ENCODE measurements at regions not wholly inside any gene's neighbourhood (a gene's known extent, or its start where the extent isn't known, plus 50 kb on each side); places are given as distances from the start of the nearest gene placed in this dataset.
"Not testable (repeated sequence)": the region's sequence is repeated elsewhere in the genome, so short reads cannot be mapped to it uniquely, and the experiment has no call there.

GRCh38 chr11:90630176-90630575, 407.3 kb upstream of the CHORDC1 start:
- H3K4me1 ChIP-seq (ENCODE audit: control insufficient read depth in 1 of 2, insufficient read depth in 2 of 2, low read length in 2 of 2) = no peaks in the 10 kb centered on the region
- no peaks in the 10 kb centered on the region for H3K9me3 ChIP-seq (ENCODE audit: control insufficient read depth in 1 of 2, low read length in 2 of 2)
- no peak overlapping the region for H3K27ac ChIP-seq (ENCODE audit: low read depth, low read length)
- H3K27me3 ChIP-seq (ENCODE audit: control insufficient read depth in 1 of 2, insufficient read depth in 2 of 2, low read length in 2 of 2) = no peaks in the 10 kb centered on the region
- H3K36me3 ChIP-seq (ENCODE audit: control insufficient read depth in 1 of 2, insufficient read depth in 2 of 2, low read length in 2 of 2) = no peaks in the 10 kb centered on the region
- H3K9ac ChIP-seq (ENCODE audit: low read depth in 1 of 2, low read length in 2 of 2) = no peak overlapping the region
- no peak overlapping the region for H3K4me3 ChIP-seq (ENCODE audit: low read depth in 1 of 2, low read length in 2 of 2)

- Histone ChIP-seq H3K9ac (ENCODE audit: low read depth in 1 of 2, low read length in 2 of 2) (no peak overlapping the region), H3K9me3 (ENCODE audit: control insufficient read depth in 1 of 2, low read length in 2 of 2) (no peaks in the 10 kb centered on the region), H3K4me3 (ENCODE audit: low read depth in 1 of 2, low read length in 2 of 2) (no peak overlapping the region), H3K4me1 (ENCODE audit: control insufficient read depth in 1 of 2, insufficient read depth in 2 of 2, low read length in 2 of 2) (no peaks in the 10 kb centered on the region), H3K27me3 (ENCODE audit: control insufficient read depth in 1 of 2, insufficient read depth in 2 of 2, low read length in 2 of 2) (no peaks in the 10 kb centered on the region), H3K36me3 (ENCODE audit: control insufficient read depth in 1 of 2, insufficient read depth in 2 of 2, low read length in 2 of 2) (no peaks in the 10 kb centered on the region), H3K27ac (ENCODE audit: low read depth, low read length) (no peak overlapping the region)
These were observed 406.5 kb upstream of the CHORDC1 start for GRCh38 chr11:90629229-90629806.

DNA sequence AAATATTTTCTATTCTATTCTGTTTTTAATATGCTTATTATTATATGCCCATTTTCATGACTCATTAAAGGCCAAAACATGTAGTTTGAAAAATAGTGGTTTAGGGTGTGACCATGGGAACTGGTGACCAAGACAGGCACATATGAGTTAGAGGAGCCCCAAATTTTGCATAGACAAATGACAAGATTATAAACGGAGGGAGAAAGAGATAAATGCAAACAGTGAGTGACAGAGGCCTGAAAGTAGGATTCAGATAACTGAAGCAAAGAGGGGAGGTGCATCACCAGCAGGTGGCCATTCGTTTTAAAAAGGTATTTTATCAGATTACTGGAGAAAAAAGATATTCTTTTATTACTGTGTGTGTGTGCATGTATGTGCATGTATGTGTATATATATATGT, 391.5 kb upstream of the CHORDC1 start:
- no peak overlapping the region for H3K9ac ChIP-seq (ENCODE audit: low read depth in 1 of 2, low read length in 2 of 2)
- H3K4me3 ChIP-seq (ENCODE audit: low read depth in 1 of 2, low read length in 2 of 2) = no peak overlapping the region
- peaks cover 2 to 5% of the 10 kb centered on the region in 2 donors for H3K9me3 ChIP-seq (ENCODE audit: control insufficient read depth in 1 of 2, low read length in 2 of 2)
- H3K27me3 ChIP-seq (ENCODE audit: control insufficient read depth in 1 of 2, insufficient read depth in 2 of 2, low read length in 2 of 2) = no peaks in the 10 kb centered on the region
- H3K4me1 ChIP-seq (ENCODE audit: control insufficient read depth in 1 of 2, insufficient read depth in 2 of 2, low read length in 2 of 2) = no peaks in the 10 kb centered on the region
- no peaks in the 10 kb centered on the region for H3K36me3 ChIP-seq (ENCODE audit: control insufficient read depth in 1 of 2, insufficient read depth in 2 of 2, low read length in 2 of 2)
- no peak overlapping the region for H3K27ac ChIP-seq (ENCODE audit: low read depth, low read length)

DNA sequence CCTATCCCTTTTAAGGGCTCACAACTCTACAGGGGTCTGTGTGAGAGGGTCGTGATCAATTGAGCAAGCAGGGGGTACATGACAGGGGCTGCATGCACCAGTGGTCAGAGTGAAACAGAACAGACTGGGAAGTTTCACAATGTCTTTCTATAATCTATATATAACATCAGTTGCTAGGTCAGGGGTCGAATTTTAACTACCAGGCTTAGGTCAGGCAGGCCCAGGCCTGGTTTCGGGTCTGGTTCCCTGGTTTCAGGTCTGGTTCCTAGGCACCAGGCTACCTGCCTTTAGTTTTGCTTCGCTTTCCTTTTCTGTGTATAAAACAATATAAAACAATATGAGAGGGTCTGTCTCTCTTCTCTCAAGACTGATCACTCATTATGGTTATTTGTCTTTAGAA, 390.2 kb upstream of the CHORDC1 start:
- H3K27me3 ChIP-seq (ENCODE audit: control insufficient read depth in 1 of 2, insufficient read depth in 2 of 2, low read length in 2 of 2); H3K27ac ChIP-seq (ENCODE audit: low read depth, low read length); H3K4me3 ChIP-seq (ENCODE audit: low read depth in 1 of 2, low read length in 2 of 2); H3K36me3 ChIP-seq (ENCODE audit: control insufficient read depth in 1 of 2, insufficient read depth in 2 of 2, low read length in 2 of 2); H3K9me3 ChIP-seq (ENCODE audit: control insufficient read depth in 1 of 2, low read length in 2 of 2); H3K9ac ChIP-seq (ENCODE audit: low read depth in 1 of 2, low read length in 2 of 2); H3K4me1 ChIP-seq (ENCODE audit: control insufficient read depth in 1 of 2, insufficient read depth in 2 of 2, low read length in 2 of 2): not testable (repeated sequence)

DNA sequence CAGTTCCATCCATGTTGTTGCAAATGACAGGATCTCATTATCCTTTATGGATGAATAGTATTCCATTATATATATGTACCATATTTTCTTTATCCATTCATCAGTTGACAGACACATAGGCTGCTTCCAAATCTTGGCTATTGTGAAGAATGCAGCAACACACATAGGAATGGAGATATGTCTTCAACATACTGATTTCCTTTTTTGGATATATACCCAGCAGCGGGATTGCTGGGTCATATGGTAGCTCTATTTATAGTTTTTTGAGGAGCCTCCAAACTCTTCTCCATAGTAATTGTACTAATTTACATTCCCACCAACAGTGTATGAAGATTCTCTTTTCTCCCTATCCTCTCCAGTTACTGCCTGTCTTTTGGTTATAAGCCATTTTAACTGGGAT, 383.9 kb upstream of the CHORDC1 start:
- H3K27ac ChIP-seq (ENCODE audit: low read depth, low read length) = no peak overlapping the region
- no peaks in the 10 kb centered on the region for H3K9me3 ChIP-seq (ENCODE audit: control insufficient read depth in 1 of 2, low read length in 2 of 2)

GRCh38 chr11:90601261-90601660, 378.4 kb upstream of the CHORDC1 start:
- H3K4me1 ChIP-seq (ENCODE audit: control insufficient read depth in 1 of 2, insufficient read depth in 2 of 2, low read length in 2 of 2) = no peaks in the 10 kb centered on the region
- no peak overlapping the region for H3K4me3 ChIP-seq (ENCODE audit: low read depth in 1 of 2, low read length in 2 of 2)
- no peak overlapping the region for H3K27ac ChIP-seq (ENCODE audit: low read depth, low read length)
- no peaks in the 10 kb centered on the region for H3K27me3 ChIP-seq (ENCODE audit: control insufficient read depth in 1 of 2, insufficient read depth in 2 of 2, low read length in 2 of 2)
- no peak overlapping the region for H3K9ac ChIP-seq (ENCODE audit: low read depth in 1 of 2, low read length in 2 of 2)
- H3K9me3 ChIP-seq (ENCODE audit: control insufficient read depth in 1 of 2, low read length in 2 of 2) = peaks cover 0 to 2% of the 10 kb centered on the region in 2 donors
- no peaks in the 10 kb centered on the region for H3K36me3 ChIP-seq (ENCODE audit: control insufficient read depth in 1 of 2, insufficient read depth in 2 of 2, low read length in 2 of 2)

More for the DNA sequence above, 383.9 kb upstream of the CHORDC1 start:
- no peaks in the 10 kb centered on the region for H3K4me1 ChIP-seq (ENCODE audit: control insufficient read depth in 1 of 2, insufficient read depth in 2 of 2, low read length in 2 of 2)
- no peak overlapping the region for H3K9ac ChIP-seq (ENCODE audit: low read depth in 1 of 2, low read length in 2 of 2)
- no peaks in the 10 kb centered on the region for H3K27me3 ChIP-seq (ENCODE audit: control insufficient read depth in 1 of 2, insufficient read depth in 2 of 2, low read length in 2 of 2)
- no peaks in the 10 kb centered on the region for H3K36me3 ChIP-seq (ENCODE audit: control insufficient read depth in 1 of 2, insufficient read depth in 2 of 2, low read length in 2 of 2)
- no peak overlapping the region for H3K4me3 ChIP-seq (ENCODE audit: low read depth in 1 of 2, low read length in 2 of 2)

GRCh38 chr11:90594658-90595057, 371.8 kb upstream of the CHORDC1 start:
- no peaks in the 10 kb centered on the region for H3K36me3 ChIP-seq (ENCODE audit: control insufficient read depth in 1 of 2, insufficient read depth in 2 of 2, low read length in 2 of 2)
- no peaks in the 10 kb centered on the region for H3K27me3 ChIP-seq (ENCODE audit: control insufficient read depth in 1 of 2, insufficient read depth in 2 of 2, low read length in 2 of 2)
- no peak overlapping the region for H3K9ac ChIP-seq (ENCODE audit: low read depth in 1 of 2, low read length in 2 of 2)
- no peak overlapping the region for H3K27ac ChIP-seq (ENCODE audit: low read depth, low read length)
- H3K9me3 ChIP-seq (ENCODE audit: control insufficient read depth in 1 of 2, low read length in 2 of 2) = peaks cover 0 to 6% of the 10 kb centered on the region in 2 donors
- H3K4me3 ChIP-seq (ENCODE audit: low read depth in 1 of 2, low read length in 2 of 2) = no peak overlapping the region
- H3K4me1 ChIP-seq (ENCODE audit: control insufficient read depth in 1 of 2, insufficient read depth in 2 of 2, low read length in 2 of 2) = no peaks in the 10 kb centered on the region

GRCh38 chr11:90593099-90593498, 370.2 kb upstream of the CHORDC1 start:
- no peak overlapping the region for H3K9ac ChIP-seq (ENCODE audit: low read depth in 1 of 2, low read length in 2 of 2)
- H3K27ac ChIP-seq (ENCODE audit: low read depth, low read length) = no peak overlapping the region
- no peaks in the 10 kb centered on the region for H3K4me1 ChIP-seq (ENCODE audit: control insufficient read depth in 1 of 2, insufficient read depth in 2 of 2, low read length in 2 of 2)
- no peaks in the 10 kb centered on the region for H3K36me3 ChIP-seq (ENCODE audit: control insufficient read depth in 1 of 2, insufficient read depth in 2 of 2, low read length in 2 of 2)
- no peaks in the 10 kb centered on the region for H3K27me3 ChIP-seq (ENCODE audit: control insufficient read depth in 1 of 2, insufficient read depth in 2 of 2, low read length in 2 of 2)
- H3K9me3 ChIP-seq (ENCODE audit: control insufficient read depth in 1 of 2, low read length in 2 of 2) = peaks cover 0 to 5% of the 10 kb centered on the region in 2 donors
- H3K4me3 ChIP-seq (ENCODE audit: low read depth in 1 of 2, low read length in 2 of 2) = no peak overlapping the region

DNA sequence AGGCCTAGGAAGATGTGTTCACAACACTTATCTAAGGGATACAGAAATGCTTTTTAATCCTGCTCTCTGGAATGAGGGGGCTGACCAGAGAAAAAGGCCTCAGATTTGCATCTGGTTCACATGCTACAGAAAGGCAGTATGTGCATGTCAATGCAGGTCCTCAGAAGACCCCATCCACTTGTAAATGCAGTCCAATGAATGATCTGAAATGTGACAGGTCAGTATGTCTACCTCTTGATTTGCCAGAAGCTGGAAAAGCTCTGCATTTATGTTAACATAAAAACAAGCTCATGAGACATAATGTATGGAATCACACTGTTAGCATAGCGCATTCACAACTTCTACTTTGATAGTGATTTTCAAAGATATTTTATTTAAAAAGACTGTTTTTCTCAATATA, 367.4 kb upstream of the CHORDC1 start:
- H3K27me3 ChIP-seq (ENCODE audit: control insufficient read depth in 1 of 2, insufficient read depth in 2 of 2, low read length in 2 of 2) = no peaks in the 10 kb centered on the region
- H3K4me3 ChIP-seq (ENCODE audit: low read depth in 1 of 2, low read length in 2 of 2) = no peak overlapping the region
- H3K27ac ChIP-seq (ENCODE audit: low read depth, low read length) = no peak overlapping the region
- H3K9ac ChIP-seq (ENCODE audit: low read depth in 1 of 2, low read length in 2 of 2) = no peak overlapping the region
- H3K36me3 ChIP-seq (ENCODE audit: control insufficient read depth in 1 of 2, insufficient read depth in 2 of 2, low read length in 2 of 2) = no peaks in the 10 kb centered on the region
- H3K9me3 ChIP-seq (ENCODE audit: control insufficient read depth in 1 of 2, low read length in 2 of 2) = peaks cover 0 to 4% of the 10 kb centered on the region in 2 donors
- H3K4me1 ChIP-seq (ENCODE audit: control insufficient read depth in 1 of 2, insufficient read depth in 2 of 2, low read length in 2 of 2) = no peaks in the 10 kb centered on the region

GRCh38 chr11:90589735-90590134, 366.9 kb upstream of the CHORDC1 start:
- H3K27ac ChIP-seq (ENCODE audit: low read depth, low read length) = no peak overlapping the region
- no peaks in the 10 kb centered on the region for H3K36me3 ChIP-seq (ENCODE audit: control insufficient read depth in 1 of 2, insufficient read depth in 2 of 2, low read length in 2 of 2)
- H3K27me3 ChIP-seq (ENCODE audit: control insufficient read depth in 1 of 2, insufficient read depth in 2 of 2, low read length in 2 of 2) = no peaks in the 10 kb centered on the region
- no peak overlapping the region for H3K4me3 ChIP-seq (ENCODE audit: low read depth in 1 of 2, low read length in 2 of 2)
- no peaks in the 10 kb centered on the region for H3K4me1 ChIP-seq (ENCODE audit: control insufficient read depth in 1 of 2, insufficient read depth in 2 of 2, low read length in 2 of 2)
- peaks cover 0 to 4% of the 10 kb centered on the region in 2 donors for H3K9me3 ChIP-seq (ENCODE audit: control insufficient read depth in 1 of 2, low read length in 2 of 2)
- H3K9ac ChIP-seq (ENCODE audit: low read depth in 1 of 2, low read length in 2 of 2) = no peak overlapping the region

DNA sequence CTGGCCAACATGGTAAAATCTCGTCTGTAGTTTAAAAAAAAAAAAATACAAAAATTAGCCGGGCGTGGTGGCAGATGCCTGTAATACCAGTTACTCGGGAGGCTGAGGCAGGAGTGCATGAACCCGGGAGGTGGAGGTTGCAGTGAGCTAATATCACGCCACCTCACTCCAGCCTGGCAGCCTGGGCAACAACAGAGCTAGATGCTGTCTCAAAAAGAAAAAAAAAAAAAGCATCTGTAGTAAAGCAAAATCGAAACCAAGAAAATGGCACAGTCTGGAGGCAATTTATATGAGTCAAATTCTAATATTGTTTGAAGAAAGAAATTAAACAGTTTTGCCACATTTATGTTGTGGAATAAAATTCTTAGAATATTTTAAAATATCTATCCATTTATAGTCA, 365.0 kb upstream of the CHORDC1 start:
- Histone ChIP-seq H3K36me3 (ENCODE audit: control insufficient read depth in 1 of 2, insufficient read depth in 2 of 2, low read length in 2 of 2) (no peaks in the 10 kb centered on the region), H3K9me3 (ENCODE audit: control insufficient read depth in 1 of 2, low read length in 2 of 2) (peaks cover 0 to 4% of the 10 kb centered on the region in 2 donors), H3K4me3 (ENCODE audit: low read depth in 1 of 2, low read length in 2 of 2) (no peak overlapping the region), H3K27me3 (ENCODE audit: control insufficient read depth in 1 of 2, insufficient read depth in 2 of 2, low read length in 2 of 2) (no peaks in the 10 kb centered on the region), H3K4me1 (ENCODE audit: control insufficient read depth in 1 of 2, insufficient read depth in 2 of 2, low read length in 2 of 2) (no peaks in the 10 kb centered on the region), H3K27ac (ENCODE audit: low read depth, low read length) (no peak overlapping the region), H3K9ac (ENCODE audit: low read depth in 1 of 2, low read length in 2 of 2) (no peak overlapping the region)

All from duodenal mucosa (tissue), 2 donors.